HEK293 (cell line): ENCODE measurements at regions not wholly inside any gene's neighbourhood (a gene's known extent, or its start where the extent isn't known, plus 50 kb on each side); places are given as distances from the start of the nearest gene placed in this dataset.

Experiments used
- CTCF ChIA-PET: fragments of 350-600 bp; formaldehyde crosslinking; extraction: SDS; loops from one replicate; lab custom pipeline; 2021; ENCODE audit warnings: antibody characterized with exemption; lab: Yijun Ruan, JAX
- POLR2A ChIA-PET: fragments of 300-600 bp; formaldehyde crosslinking; extraction: SDS; loops from one replicate; lab custom pipeline; 2020; ENCODE audit warnings: antibody characterized with exemption, inconsistent platforms; lab: Yijun Ruan, JAX
- H3K27ac ChIP-seq: fragments of 200-500 bp; sonication (Bioruptor generic); 2 replicates; pipeline ENCODE4 v1.5.1; 2014; ENCODE audit warnings: low read depth, low read length, control low read depth, inconsistent platforms; ENCODE audit errors: extremely low read depth
- H3K36me3 ChIP-seq, 2 experiments: fragments of 200-500 bp in 1 of 2; sonication (Bioruptor generic) in 1 of 2; 1 replicate in 1 of 2; 2 replicates in 1 of 2; pipeline ENCODE4 v1.5.1; 2014 to 2017; ENCODE audit warnings: inconsistent platforms in 2 of 2, low read length in 2 of 2; ENCODE audit not compliant: control insufficient read depth in 2 of 2, insufficient read depth in 1 of 2
- H3K4me1 ChIP-seq: fragments of 200-500 bp; sonication (Bioruptor generic); 2 replicates; pipeline ENCODE4 v1.5.1; 2014; ENCODE audit warnings: mild to moderate bottlenecking, low read length, inconsistent platforms; ENCODE audit not compliant: control insufficient read depth, insufficient read depth
- H3K4me3 ChIP-seq: 2 replicates; pipeline ENCODE4 v1.5.1; 2011; ENCODE audit warnings: low read depth, mild to moderate bottlenecking, control low read depth, low read length, moderate library complexity
- H3K9me3 ChIP-seq: fragments of 200-500 bp; sonication (Bioruptor generic); 2 replicates; pipeline ENCODE4 v1.5.1; 2014; ENCODE audit warnings: low read depth, low read length, inconsistent platforms; ENCODE audit not compliant: control insufficient read depth, insufficient read depth
- BCL11A ChIP-seq: fragments of 450-650 bp; formaldehyde crosslinking; IDR thresholded peaks from 2 replicates; pipeline ENCODE4 v1.5.1; 2016; ENCODE audit warnings: low read depth, missing biosample characterization, missing genetic modification characterization
- GLIS1 ChIP-seq: fragments of 450-650 bp; formaldehyde crosslinking; IDR thresholded peaks from 2 replicates; pipeline ENCODE4 v1.5.1; 2016; ENCODE audit warnings: missing biosample characterization, missing genetic modification characterization
- HOXC10 ChIP-seq: sonication (generic); formaldehyde crosslinking; IDR thresholded peaks from 2 replicates; pipeline ENCODE4 v1.8.1; 2023; ENCODE audit warnings: mild to moderate bottlenecking, missing genetic modification reagents
- KLF8 ChIP-seq: fragments of 450-650 bp; formaldehyde crosslinking; IDR thresholded peaks from 2 replicates; pipeline ENCODE4 v1.5.1; 2016; ENCODE audit warnings: missing biosample characterization, missing genetic modification characterization
- MEIS1 ChIP-seq: sonication (generic); formaldehyde crosslinking; IDR thresholded peaks from 2 replicates; pipeline ENCODE4 v1.8.1; 2022; ENCODE audit warnings: missing genetic modification reagents, mild to moderate bottlenecking, borderline replicate concordance
- MZF1 ChIP-seq: fragments of 450-650 bp; formaldehyde crosslinking; IDR thresholded peaks from 2 replicates; pipeline ENCODE4 v1.5.1; 2017; ENCODE audit warnings: missing biosample characterization, missing genetic modification characterization, borderline replicate concordance
- PATZ1 ChIP-seq: fragments of 450-650 bp; formaldehyde crosslinking; IDR thresholded peaks from 2 replicates; pipeline ENCODE4 v1.5.1; 2016; ENCODE audit warnings: missing biosample characterization, missing genetic modification characterization
- RBAK ChIP-seq: fragments of 450-650 bp; formaldehyde crosslinking; IDR thresholded peaks from 2 replicates; pipeline ENCODE4 v1.5.1; 2016; ENCODE audit warnings: missing biosample characterization, missing genetic modification characterization
- SETDB1 ChIP-seq: IDR thresholded peaks from one replicate; pipeline ENCODE4 v1.6.1; 2017; ENCODE audit warnings: mild to moderate bottlenecking, low read length, moderate library complexity, mixed read lengths; ENCODE audit not compliant: insufficient read length
- SP7 ChIP-seq: fragments of 450-650 bp; formaldehyde crosslinking; IDR thresholded peaks from 2 replicates; pipeline ENCODE4 v1.5.1; 2016; ENCODE audit warnings: missing biosample characterization, missing genetic modification characterization
- TCF7L2 ChIP-seq: IDR thresholded peaks from 2 replicates; pipeline ENCODE4 v1.6.1; 2011; ENCODE audit warnings: low read depth, mild to moderate bottlenecking, inconsistent platforms, low read length, moderate library complexity, borderline replicate concordance
- ZEB2 ChIP-seq: fragments of 450-650 bp; formaldehyde crosslinking; IDR thresholded peaks from 2 replicates; pipeline ENCODE4 v1.5.1; 2016; ENCODE audit warnings: missing biosample characterization, missing genetic modification characterization
- ZNF112 ChIP-seq: fragments of 450-650 bp; formaldehyde crosslinking; IDR thresholded peaks from 2 replicates; pipeline ENCODE4 v1.5.0; 2017; ENCODE audit warnings: missing biosample characterization, missing genetic modification characterization
- ZNF169 ChIP-seq: fragments of 450-650 bp; formaldehyde crosslinking; IDR thresholded peaks from 2 replicates; pipeline ENCODE4 v1.5.1; 2016; ENCODE audit warnings: missing biosample characterization, missing genetic modification characterization
- ZNF174 ChIP-seq: fragments of 450-650 bp; formaldehyde crosslinking; IDR thresholded peaks from 2 replicates; pipeline ENCODE4 v1.5.0; 2017; ENCODE audit warnings: missing biosample characterization, mild to moderate bottlenecking, missing genetic modification characterization
- ZNF23 ChIP-seq: fragments of 450-650 bp; formaldehyde crosslinking; IDR thresholded peaks from 2 replicates; pipeline ENCODE4 v1.5.1; 2016; ENCODE audit warnings: missing biosample characterization, missing genetic modification characterization, borderline replicate concordance
- ZNF280C ChIP-seq: fragments of 450-650 bp; formaldehyde crosslinking; IDR thresholded peaks from 2 replicates; pipeline ENCODE4 v1.5.1; 2016; ENCODE audit warnings: missing biosample characterization, missing genetic modification characterization
- ZNF404 ChIP-seq: fragments of 450-650 bp; formaldehyde crosslinking; IDR thresholded peaks from 2 replicates; pipeline ENCODE4 v1.5.1; 2017; ENCODE audit warnings: missing biosample characterization, missing genetic modification characterization
- ZNF623 ChIP-seq: fragments of 450-650 bp; formaldehyde crosslinking; IDR thresholded peaks from 2 replicates; pipeline ENCODE4 v1.5.1; 2016; ENCODE audit warnings: missing biosample characterization, missing genetic modification characterization
- ZNF658 ChIP-seq: fragments of 450-650 bp; formaldehyde crosslinking; IDR thresholded peaks from 2 replicates; pipeline ENCODE4; 2016; ENCODE audit warnings: missing biosample characterization, missing genetic modification characterization
- ZNF747 ChIP-seq: fragments of 450-650 bp; formaldehyde crosslinking; IDR thresholded peaks from 2 replicates; pipeline ENCODE4 v1.5.1; 2016; ENCODE audit warnings: missing biosample characterization, missing genetic modification characterization
- ZXDB ChIP-seq: fragments of 450-650 bp; formaldehyde crosslinking; IDR thresholded peaks from 2 replicates; pipeline ENCODE4 v1.5.1; 2016; ENCODE audit warnings: missing biosample characterization, missing genetic modification characterization
- TF ChIP-seq, protein P1 (sequence below): fragments of 450-650 bp; formaldehyde crosslinking; IDR thresholded peaks from 2 replicates; pipeline ENCODE4 v1.5.1; 2016; ENCODE audit warnings: missing biosample characterization, missing genetic modification characterization
- TF ChIP-seq, protein P2 (sequence below): fragments of 450-650 bp; formaldehyde crosslinking; IDR thresholded peaks from 2 replicates; pipeline ENCODE4 v1.5.1; 2017; ENCODE audit warnings: missing biosample characterization, missing genetic modification characterization

- Histone ChIP-seq H3K4me1 (no peaks in the 10 kb centered on the region), H3K9me3 (no peaks in the 10 kb centered on the region), H3K4me3 (no peak overlapping the region), H3K27ac (no peak overlapping the region), H3K36me3 (no peaks in the 10 kb centered on the region)
- CTCF ChIA-PET = no interaction called here
- POLR2A ChIA-PET = no interaction called here
- no peak for TF ChIP-seq ZXDB (tag by site-specific recombination)
- TF ChIP-seq, protein P1, sequence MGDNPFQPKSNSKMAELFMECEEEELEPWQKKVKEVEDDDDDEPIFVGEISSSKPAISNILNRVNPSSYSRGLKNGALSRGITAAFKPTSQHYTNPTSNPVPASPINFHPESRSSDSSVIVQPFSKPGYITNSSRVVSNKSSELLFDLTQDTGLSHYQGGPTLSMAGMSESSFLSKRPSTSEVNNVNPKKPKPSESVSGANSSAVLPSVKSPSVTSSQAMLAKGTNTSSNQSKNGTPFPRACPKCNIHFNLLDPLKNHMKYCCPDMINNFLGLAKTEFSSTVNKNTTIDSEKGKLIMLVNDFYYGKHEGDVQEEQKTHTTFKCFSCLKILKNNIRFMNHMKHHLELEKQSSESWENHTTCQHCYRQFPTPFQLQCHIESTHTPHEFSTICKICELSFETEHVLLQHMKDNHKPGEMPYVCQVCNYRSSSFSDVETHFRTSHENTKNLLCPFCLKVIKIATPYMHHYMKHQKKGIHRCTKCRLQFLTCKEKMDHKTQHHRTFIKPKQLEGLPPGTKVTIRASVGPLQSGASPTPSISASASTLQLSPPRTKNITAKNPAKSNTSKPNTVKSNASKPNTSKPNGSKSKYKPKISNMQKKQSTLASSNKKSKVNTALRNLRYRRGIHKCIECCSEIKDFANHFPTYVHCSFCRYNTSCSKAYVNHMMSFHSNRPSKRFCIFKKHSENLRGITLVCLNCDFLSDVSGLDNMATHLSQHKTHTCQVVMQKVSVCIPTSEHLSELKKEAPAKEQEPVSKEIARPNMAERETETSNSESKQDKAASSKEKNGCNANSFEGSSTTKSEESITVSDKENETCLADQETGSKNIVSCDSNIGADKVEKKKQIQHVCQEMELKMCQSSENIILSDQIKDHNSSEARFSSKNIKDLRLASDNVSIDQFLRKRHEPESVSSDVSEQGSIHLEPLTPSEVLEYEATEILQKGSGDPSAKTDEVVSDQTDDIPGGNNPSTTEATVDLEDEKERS (tag by site-specific recombination) = no peak
- no peak for TF ChIP-seq MZF1 (tag by site-specific recombination)
- no peak for TF ChIP-seq ZNF404 (tag by site-specific recombination)
- TF ChIP-seq ZNF658 (tag by site-specific recombination) = no peak
- no peak for TF ChIP-seq SETDB1
- no peak for TF ChIP-seq SP7 (tag by site-specific recombination)
- TF ChIP-seq GLIS1 (tag by site-specific recombination) = no peak
- TF ChIP-seq PATZ1 = no peak
- no peak for TF ChIP-seq RBAK (tag by site-specific recombination)
- no peak for TF ChIP-seq ZNF23 (tag by site-specific recombination)
- TF ChIP-seq ZNF747 (tag by site-specific recombination) = no peak
- no peak for TF ChIP-seq ZNF174 (tag by site-specific recombination)
- no peak for TF ChIP-seq BCL11A (tag by site-specific recombination)
- TF ChIP-seq ZNF169 (tag by site-specific recombination) = no peak
- TF ChIP-seq TCF7L2 = no peak
- no peak for TF ChIP-seq ZNF112 (tag by site-specific recombination)
- no peak for TF ChIP-seq ZNF623 (tag by site-specific recombination)
- no peak for TF ChIP-seq KLF8 (tag by site-specific recombination)
- TF ChIP-seq, protein P2, sequence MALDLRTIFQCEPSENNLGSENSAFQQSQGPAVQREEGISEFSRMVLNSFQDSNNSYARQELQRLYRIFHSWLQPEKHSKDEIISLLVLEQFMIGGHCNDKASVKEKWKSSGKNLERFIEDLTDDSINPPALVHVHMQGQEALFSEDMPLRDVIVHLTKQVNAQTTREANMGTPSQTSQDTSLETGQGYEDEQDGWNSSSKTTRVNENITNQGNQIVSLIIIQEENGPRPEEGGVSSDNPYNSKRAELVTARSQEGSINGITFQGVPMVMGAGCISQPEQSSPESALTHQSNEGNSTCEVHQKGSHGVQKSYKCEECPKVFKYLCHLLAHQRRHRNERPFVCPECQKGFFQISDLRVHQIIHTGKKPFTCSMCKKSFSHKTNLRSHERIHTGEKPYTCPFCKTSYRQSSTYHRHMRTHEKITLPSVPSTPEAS (tag by site-specific recombination) = no peak
Observed at GRCh38 chr3:74387111-74387735, 227.2 kb downstream of the CNTN3 start.

- Histone ChIP-seq H3K9me3 (no peaks in the 10 kb centered on the region), H3K4me3 (no peak overlapping the region), H3K27ac (no peak overlapping the region), H3K4me1 (no peaks in the 10 kb centered on the region), H3K36me3 (no peaks in the 10 kb centered on the region)
- no peak for TF ChIP-seq ZNF280C
- no peak for TF ChIP-seq ZEB2
- TF ChIP-seq HOXC10 = no peak
- no peak for TF ChIP-seq MEIS1 (CRISPR knock-in tag)
- no peak for TF ChIP-seq ZXDB (tag by site-specific recombination)
- ChIA-PET POLR2A (no interaction called here), CTCF (no interaction called here)
Observed at GRCh38 chr3:74384159-74384558, 230.3 kb downstream of the CNTN3 start.
